Kidney epithelial cell (primary cell): ENCODE measurements at regions not wholly inside any gene's neighbourhood (a gene's known extent, or its start where the extent isn't known, plus 50 kb on each side); places are given as distances from the start of the nearest gene placed in this dataset.

Source experiments
- DNase-seq: peaks from one replicate; pipeline ENCODE4 v3.0.0-alpha.2; 2010; ENCODE audit warnings: low read depth
- H3K27me3 ChIP-seq: 2 replicates; pipeline ENCODE4 v1.6.0; 2011; ENCODE audit warnings: low read length; ENCODE audit not compliant: control insufficient read depth, insufficient read depth
- H3K36me3 ChIP-seq: 2 replicates; pipeline ENCODE4 v1.5.1; 2011; ENCODE audit warnings: low read length; ENCODE audit not compliant: control insufficient read depth, insufficient read depth
- H3K4me3 ChIP-seq: 2 replicates; pipeline ENCODE4 v1.5.1; 2011; ENCODE audit warnings: low read depth, mild to moderate bottlenecking, control low read depth, low read length
- TF ChIP-seq, protein P1 (sequence below): IDR thresholded peaks from 2 replicates; pipeline ENCODE4 v1.5.1; 2011; ENCODE audit warnings: mild to moderate bottlenecking, moderate library complexity, low read length, control low read depth, inconsistent platforms; ENCODE audit not compliant: insufficient read depth, poor library complexity, severe bottlenecking

DNA sequence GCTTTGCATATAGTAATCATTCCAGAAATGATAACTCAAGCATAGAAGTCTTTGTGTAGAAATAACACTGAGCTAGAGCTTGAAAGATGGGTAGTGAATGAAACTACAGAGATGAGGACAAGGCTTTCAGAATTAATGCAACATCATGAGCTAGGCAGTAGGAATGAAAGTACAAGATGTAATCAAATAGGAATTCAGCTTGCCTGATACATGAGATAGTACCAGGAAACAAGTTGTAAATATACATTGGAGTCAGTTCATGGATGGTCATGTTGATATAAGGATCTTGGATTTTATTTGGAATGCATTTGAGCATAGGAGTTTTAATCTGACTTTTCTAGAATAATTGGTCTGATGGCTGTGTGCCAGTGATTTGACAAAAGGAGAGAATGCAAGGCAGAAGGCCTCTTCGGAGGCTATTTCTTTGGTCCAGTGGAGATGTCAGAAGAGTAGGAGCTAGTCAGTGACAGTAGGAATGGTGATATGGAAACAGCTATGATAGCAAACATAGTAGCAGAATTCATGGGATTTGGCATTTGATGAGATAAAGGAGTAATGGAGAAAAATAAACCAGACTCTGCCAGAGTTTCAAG, 206.4 kb upstream of the PACRGL start:
- H3K4me3 ChIP-seq: no peak overlapping the region
- no peaks in the 10 kb centered on the region for H3K27me3 ChIP-seq
- no peak for DNase-seq
- H3K36me3 ChIP-seq: no peaks in the 10 kb centered on the region
- TF ChIP-seq, protein P1, sequence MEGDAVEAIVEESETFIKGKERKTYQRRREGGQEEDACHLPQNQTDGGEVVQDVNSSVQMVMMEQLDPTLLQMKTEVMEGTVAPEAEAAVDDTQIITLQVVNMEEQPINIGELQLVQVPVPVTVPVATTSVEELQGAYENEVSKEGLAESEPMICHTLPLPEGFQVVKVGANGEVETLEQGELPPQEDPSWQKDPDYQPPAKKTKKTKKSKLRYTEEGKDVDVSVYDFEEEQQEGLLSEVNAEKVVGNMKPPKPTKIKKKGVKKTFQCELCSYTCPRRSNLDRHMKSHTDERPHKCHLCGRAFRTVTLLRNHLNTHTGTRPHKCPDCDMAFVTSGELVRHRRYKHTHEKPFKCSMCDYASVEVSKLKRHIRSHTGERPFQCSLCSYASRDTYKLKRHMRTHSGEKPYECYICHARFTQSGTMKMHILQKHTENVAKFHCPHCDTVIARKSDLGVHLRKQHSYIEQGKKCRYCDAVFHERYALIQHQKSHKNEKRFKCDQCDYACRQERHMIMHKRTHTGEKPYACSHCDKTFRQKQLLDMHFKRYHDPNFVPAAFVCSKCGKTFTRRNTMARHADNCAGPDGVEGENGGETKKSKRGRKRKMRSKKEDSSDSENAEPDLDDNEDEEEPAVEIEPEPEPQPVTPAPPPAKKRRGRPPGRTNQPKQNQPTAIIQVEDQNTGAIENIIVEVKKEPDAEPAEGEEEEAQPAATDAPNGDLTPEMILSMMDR: no peak

DNA sequence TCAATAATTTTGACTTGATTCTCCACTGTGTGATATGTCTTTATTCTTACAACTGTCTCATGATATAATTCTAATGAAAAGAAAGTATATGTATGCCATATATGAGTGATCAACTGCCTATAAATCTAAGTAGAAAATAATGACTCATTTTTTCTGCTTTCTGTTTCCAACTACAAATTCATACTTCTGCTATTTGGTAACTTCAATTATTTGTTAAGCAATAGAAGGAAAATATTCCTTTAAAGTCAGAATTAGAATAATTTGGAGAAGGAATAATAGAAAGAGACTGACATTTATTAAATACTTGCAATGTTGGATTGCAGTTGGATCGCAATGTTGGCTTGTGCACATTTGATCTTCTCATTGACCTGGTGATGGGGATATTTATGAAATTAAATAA, 204.2 kb upstream of the PACRGL start:
- no peaks in the 10 kb centered on the region for H3K36me3 ChIP-seq
- TF ChIP-seq, protein P1: no peak

DNA sequence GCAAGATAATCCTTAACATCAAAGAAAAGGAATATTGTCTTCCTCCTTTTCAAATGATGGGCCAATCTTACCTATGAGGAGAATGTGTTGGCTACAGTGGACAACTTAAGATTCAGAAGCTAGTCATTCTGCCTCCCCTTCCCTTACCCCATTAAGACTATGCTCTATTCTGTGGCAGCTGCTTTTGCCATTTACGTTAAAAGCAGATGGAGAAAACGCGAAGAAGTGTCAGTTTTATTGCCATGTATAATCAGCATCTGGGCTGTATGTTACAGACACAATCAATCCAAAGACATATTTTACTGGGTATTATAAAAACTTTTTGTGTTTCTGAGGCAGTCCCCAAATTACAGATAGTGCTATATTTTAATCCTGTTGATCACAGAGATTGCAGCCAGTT, 196.1 kb upstream of the PACRGL start:
- Histone ChIP-seq H3K4me3 (no peak overlapping the region), H3K36me3 (no peaks in the 10 kb centered on the region), H3K27me3 (no peaks in the 10 kb centered on the region)
- TF ChIP-seq, protein P1: no peak
- DNase-seq: no peak

More for the DNA sequence above, 204.2 kb upstream of the PACRGL start:
- Histone ChIP-seq H3K4me3 (no peak overlapping the region), H3K27me3 (no peaks in the 10 kb centered on the region)
- DNase-seq: no peak

DNA sequence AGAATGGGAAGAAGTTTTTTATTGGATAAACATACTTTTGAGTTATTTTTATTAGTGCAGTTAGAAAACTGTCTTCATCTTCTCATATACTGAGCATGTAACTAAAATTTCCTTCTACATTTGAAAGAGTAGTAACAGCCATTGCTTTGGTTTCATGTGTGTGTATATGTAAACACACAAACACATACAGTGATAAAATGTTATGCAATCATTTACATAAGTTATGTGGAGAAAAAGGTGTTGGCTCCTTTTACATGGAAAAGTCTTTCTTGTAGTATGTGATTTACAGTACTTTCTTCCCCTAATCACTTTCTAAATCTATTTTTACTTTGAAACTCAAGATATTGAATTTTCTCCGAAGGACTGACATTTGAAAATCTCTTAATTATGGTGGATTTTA, 194.3 kb upstream of the PACRGL start:
- no peak overlapping the region for H3K4me3 ChIP-seq
- TF ChIP-seq, protein P1: no peak
- DNase-seq: no peak
- H3K36me3 ChIP-seq: no peaks in the 10 kb centered on the region
- no peaks in the 10 kb centered on the region for H3K27me3 ChIP-seq

DNA sequence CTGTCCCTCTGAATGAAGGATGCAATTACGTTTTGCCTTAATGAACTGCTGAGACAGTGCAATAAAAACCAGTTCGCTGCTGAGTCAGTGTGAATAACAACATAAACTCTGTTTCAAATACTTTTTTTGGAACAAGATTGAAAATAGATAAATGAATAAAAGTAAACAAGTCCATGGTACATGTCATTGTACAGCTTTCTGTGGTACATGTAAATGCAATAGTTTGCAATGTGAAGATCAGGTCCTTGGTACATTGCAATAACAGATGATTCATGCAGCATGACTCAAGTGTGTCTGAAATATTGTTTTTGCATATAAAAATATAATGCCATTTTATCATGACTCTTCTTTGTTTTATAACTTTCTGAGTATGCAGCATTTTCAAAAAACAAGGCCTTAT, 193.4 kb upstream of the PACRGL start:
- TF ChIP-seq, protein P1: no peak
- H3K27me3 ChIP-seq: no peaks in the 10 kb centered on the region
- no peak for DNase-seq
- H3K36me3 ChIP-seq: no peaks in the 10 kb centered on the region
- no peak overlapping the region for H3K4me3 ChIP-seq

DNA sequence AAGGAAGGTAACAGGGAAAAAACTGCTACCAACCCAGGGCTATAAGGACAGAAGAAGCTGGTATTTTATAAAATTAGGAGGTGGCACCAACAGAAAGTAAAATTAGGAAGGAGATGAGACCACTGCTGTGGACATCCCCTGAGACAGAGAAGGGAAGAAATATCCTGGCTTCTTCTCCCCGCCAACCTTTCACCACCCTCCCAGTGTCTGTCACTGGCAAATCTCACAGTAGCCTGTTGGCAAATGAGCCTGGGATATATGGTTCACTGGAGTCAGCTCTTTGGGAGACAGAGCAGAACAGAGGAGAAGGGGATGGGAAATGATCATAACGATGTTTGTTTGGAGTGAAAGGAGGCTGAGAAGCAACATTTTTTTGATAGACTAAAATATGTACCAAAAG, 190.9 kb upstream of the PACRGL start:
- Histone ChIP-seq H3K27me3 (no peaks in the 10 kb centered on the region), H3K36me3 (no peaks in the 10 kb centered on the region), H3K4me3 (no peak overlapping the region)
- TF ChIP-seq, protein P1: no peak
- no peak for DNase-seq
